Fibroblast of villous mesenchyme (primary cell): ENCODE measurements at regions not wholly inside any gene's neighbourhood (a gene's known extent, or its start where the extent isn't known, plus 50 kb on each side); places are given as distances from the start of the nearest gene placed in this dataset.
A peak's percentile ranks its signal among the peaks of the same experiment; 100 is the strongest.

Source experiments
- DNase-seq: peaks from one replicate; pipeline ENCODE4 v3.0.0-alpha.2; 2010; ENCODE audit warnings: low read depth
- H3K4me3 ChIP-seq: 2 replicates; pipeline ENCODE4 v1.5.1; 2011; ENCODE audit warnings: low read depth, mild to moderate bottlenecking, low read length
- CTCF ChIP-seq: IDR thresholded peaks from 2 replicates; pipeline ENCODE4 v1.5.1; 2012; ENCODE audit warnings: low read depth, mild to moderate bottlenecking, low read length; ENCODE audit not compliant: insufficient read depth

- DNase-seq, result peak; percentile 18
- TF ChIP-seq CTCF, result no peak
- H3K4me3 ChIP-seq, result no peak overlapping the region
These were observed 162.7 kb downstream of the ARL4C start for GRCh38 chr2:234334151-234334550.

GRCh38 chr2:234333168-234334130, 163.4 kb downstream of the ARL4C start:
- TF ChIP-seq CTCF, result no peak
- no peak for DNase-seq

GRCh38 chr2:234331966-234332365, 164.9 kb downstream of the ARL4C start:
- TF ChIP-seq CTCF, result no peak
- no peak for DNase-seq
- H3K4me3 ChIP-seq, result no peak overlapping the region

More at GRCh38 chr2:234333168-234334130, 163.4 kb downstream of the ARL4C start:
- no peak overlapping the region for H3K4me3 ChIP-seq

GRCh38 chr2:234331566-234331965, 165.3 kb downstream of the ARL4C start:
- H3K4me3 ChIP-seq, result no peak overlapping the region
- DNase-seq, result no peak
- no peak for TF ChIP-seq CTCF

GRCh38 chr2:234330902-234331301, 166.0 kb downstream of the ARL4C start:
- H3K4me3 ChIP-seq, result no peak overlapping the region
- no peak for DNase-seq
- no peak for TF ChIP-seq CTCF

- H3K4me3 ChIP-seq, result no peak overlapping the region
- DNase-seq, result no peak
- no peak for TF ChIP-seq CTCF
These were observed 167.5 kb downstream of the ARL4C start for GRCh38 chr2:234329202-234329960.
